ENCODE measurements at regions not wholly inside any gene's neighbourhood (a gene's known extent, or its start where the extent isn't known, plus 50 kb on each side); places are given as distances from the start of the nearest gene placed in this dataset.
"Not testable (repeated sequence)": the region's sequence is repeated elsewhere in the genome, so short reads cannot be mapped to it uniquely, and the experiment has no call there.

DNA sequence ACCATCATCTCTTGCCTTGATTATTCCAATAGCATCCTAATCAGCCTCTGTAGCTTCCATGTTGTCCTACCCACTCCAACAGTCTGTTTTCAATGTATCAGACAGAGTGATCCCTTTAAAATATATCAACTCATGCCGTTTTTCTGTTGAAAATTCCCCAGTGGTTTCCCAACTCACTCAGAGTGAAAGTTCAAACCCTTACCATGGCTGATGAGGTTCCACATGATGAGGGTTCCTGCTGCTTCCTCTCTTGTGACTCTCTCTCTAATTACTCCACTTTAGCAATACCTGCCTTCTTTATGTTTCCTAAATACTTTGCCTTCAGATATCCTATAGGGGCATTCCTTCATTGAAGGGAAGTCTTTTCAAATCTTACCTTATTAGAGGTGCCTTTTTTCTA lies 334.7 kb downstream of the PPP1R2C start:
- DNase-seq (ENCODE audit: low read depth, low spot score), result no peak

DNA sequence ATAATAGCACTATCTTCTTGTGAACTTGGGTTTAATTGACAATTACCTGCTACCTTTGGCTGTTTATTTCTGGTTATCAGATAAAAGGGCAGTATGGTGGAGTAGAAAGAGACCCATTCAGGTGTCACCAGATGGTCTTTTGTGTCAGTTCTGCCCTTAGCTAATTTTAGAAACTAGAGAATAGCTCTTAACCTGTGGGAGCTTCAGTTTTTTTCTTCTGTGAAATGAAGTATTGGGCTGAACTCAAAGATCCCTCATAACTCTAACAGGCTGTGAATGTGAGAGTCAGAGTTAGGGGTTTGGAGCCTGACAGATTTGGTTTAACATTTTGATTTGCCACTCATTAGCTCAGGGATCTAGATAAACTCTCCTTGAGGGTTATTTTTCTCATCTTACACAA lies 335.2 kb downstream of the PPP1R2C start:
- no peak for DNase-seq (ENCODE audit: low read depth, low spot score)

DNA sequence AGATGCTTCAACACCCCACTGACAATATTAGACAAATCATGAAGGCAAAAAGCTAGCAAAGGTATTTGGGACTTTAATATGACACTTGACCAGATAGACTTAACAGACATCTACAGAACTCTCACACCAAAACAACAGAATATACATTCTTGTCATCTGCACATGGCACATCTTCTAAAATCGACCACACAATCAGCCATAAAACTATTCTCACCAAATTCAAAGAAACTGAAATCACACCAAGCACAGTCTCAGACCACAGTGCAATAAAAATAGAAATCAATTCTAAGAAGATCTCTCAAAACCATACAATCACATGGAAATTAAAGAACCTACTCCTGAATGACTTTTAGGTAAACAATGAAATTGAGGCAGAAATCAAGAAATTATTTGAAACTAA lies 340.8 kb downstream of the PPP1R2C start:
- DNase-seq (ENCODE audit: low read depth, low spot score), result no peak

- no peak for DNase-seq (ENCODE audit: low read depth, low spot score)
Measured at GRCh38 chrX:42434458-42435166, 343.4 kb downstream of the PPP1R2C start.

DNA sequence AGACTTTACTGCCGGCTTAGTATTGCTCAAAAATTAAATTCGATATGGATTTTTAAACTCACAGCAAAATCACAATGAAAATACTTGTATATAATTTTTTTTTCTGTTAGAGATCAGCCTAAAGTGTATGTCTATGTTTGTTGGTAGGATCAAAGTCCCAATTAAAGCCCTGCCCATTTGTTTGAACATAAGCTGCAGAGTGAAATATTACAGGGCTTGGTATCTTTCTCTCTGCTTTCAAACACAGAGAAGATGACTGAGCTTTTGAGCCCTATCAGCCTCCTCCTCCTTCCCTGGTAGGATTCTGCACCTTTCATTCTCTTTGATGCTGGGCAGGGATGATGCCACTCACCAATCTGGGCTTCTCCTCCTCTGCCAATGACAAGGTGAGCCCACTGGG lies 345.4 kb downstream of the PPP1R2C start:
- no peak for DNase-seq (ENCODE audit: low read depth, low spot score)

GRCh38 chrX:42422961-42423360 lies 355.0 kb downstream of the PPP1R2C start:
- no peak for DNase-seq (ENCODE audit: low read depth, low spot score)

DNA sequence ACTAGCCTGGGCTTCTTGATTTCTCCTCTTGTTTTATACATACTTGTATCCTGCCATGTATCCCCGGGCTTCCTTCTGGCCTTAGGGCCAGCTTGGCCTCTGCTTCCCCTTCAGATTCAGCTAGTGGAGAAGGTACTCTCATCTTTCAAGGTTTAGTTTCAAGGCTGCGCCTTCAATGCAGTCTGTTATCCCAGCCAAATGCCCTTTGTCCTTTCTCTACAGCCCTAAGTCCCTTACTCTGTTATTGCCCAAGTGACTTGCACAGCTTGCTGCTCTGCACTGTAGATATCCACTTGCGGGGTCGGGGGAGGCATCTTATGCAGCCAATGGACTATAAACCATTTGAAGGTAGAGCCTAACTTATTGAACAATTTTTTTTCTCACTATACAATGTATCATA lies 357.5 kb downstream of the PPP1R2C start:
- DNase-seq (ENCODE audit: low read depth, low spot score), result no peak

GRCh38 chrX:42415636-42416035 lies 362.3 kb downstream of the PPP1R2C start:
- DNase-seq (ENCODE audit: low read depth, low spot score), result no peak

DNA sequence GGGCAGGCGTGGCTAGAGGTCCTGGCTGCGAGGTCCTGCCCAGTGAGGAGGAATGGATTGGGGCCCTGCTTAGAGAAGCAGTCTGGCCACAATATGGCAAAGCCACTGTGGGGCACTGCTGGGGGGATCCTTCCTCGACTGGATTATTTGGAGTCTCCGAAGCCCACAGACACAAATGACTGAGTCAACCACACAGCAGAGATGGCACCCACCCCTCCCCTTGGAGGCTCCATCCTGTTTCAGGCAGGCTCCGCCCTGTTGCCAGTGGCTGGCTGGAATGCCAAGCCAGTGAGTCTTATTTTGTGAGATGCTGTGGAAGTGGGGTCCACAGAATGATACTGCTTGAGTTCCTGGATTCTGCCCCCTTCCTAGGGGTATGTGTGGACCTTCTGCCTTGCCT lies 363.9 kb downstream of the PPP1R2C start:
- no peak for DNase-seq (ENCODE audit: low read depth, low spot score)

- no peak for DNase-seq (ENCODE audit: low read depth, low spot score)
Measured at GRCh38 chrX:42399632-42400024, 378.3 kb downstream of the PPP1R2C start.

GRCh38 chrX:42398967-42399631 lies 378.9 kb downstream of the PPP1R2C start:
- DNase-seq (ENCODE audit: low read depth, low spot score), result no peak

DNA sequence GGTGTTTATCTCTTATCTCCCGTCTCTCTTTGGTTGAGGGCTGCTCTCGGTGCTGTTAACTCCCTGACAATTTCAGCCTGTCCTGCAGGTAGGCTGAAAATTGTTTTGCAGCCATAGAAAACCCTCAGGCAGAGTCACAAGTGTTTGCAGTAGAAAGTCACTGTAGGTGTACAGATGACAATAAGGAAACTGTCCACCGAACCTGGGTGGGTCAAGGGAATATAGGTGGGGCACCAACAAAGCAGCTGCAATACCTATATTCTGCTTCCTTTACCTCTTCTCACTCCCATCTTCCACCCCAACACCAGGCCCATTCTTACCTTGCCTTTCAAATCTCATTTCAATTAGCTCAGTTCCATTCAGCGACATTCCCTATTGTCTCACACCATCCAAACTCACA lies 381.8 kb downstream of the PPP1R2C start:
- no peak for DNase-seq (ENCODE audit: low read depth, low spot score)

DNA sequence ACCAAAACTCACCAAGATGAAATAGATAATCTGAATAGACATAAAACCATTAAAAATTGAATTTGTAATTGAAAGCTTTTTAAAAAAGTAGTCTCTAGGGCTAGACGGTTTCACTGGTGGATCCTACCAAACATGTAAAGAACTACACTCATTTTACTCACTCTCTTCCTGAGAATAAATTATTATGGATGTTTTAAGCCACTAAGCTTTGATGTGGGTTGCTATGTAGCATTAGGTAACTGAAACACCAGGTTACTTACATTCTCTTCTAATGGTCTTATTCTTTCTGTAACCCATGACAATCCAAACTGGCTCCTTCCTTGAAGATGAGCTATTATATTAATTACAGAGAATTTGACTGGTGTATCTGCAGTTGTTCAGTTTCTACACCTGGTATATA lies 385.1 kb downstream of the PPP1R2C start:
- DNase-seq (ENCODE audit: low read depth, low spot score), result no peak

DNA sequence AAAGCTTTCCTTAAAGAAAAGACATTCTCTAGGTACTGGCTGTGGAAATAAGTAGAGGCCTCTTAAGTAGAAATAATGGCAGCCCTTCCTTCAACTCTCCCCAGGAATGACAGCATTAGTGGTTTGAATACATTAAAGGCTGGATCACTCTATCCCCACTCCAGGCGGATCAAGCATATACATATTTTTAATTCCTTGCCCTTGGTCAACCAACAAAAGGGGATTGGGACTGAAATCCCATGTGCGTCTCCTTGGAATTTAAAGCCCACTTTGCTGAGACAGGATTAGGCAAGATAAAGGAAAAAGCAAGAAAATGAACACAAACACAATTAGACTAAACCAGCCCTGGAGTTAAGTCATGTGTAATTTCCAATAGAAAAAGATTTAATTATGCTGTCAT lies 391.3 kb downstream of the PPP1R2C start:
- DNase-seq (ENCODE audit: low read depth, low spot score), result no peak

GRCh38 chrX:42385730-42386129 lies 392.2 kb downstream of the PPP1R2C start:
- DNase-seq (ENCODE audit: low read depth, low spot score), result no peak

DNA sequence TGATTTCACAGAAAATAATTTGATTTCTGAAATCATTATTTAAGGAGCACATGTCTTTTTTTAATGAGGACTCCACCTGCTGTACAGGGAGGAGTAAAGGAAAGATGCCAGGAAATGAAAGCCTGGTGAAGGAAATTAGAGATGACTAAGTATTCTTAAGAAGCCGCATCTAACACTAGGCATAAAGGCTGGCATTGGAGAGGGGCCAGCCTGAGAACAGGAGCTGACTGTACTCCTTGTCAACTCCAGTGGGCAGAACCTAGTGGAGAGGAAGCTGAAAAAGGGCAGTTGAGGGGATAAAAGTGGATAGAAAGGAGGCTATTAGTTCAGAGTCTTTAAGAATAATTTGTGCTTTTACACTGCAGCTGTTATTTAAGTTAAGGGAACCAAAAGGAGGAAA lies 393.0 kb downstream of the PPP1R2C start:
- no peak for DNase-seq (ENCODE audit: low read depth, low spot score)

- DNase-seq (ENCODE audit: low read depth, low spot score), result no peak
Measured at GRCh38 chrX:42378857-42379256, 399.1 kb downstream of the PPP1R2C start.

DNA sequence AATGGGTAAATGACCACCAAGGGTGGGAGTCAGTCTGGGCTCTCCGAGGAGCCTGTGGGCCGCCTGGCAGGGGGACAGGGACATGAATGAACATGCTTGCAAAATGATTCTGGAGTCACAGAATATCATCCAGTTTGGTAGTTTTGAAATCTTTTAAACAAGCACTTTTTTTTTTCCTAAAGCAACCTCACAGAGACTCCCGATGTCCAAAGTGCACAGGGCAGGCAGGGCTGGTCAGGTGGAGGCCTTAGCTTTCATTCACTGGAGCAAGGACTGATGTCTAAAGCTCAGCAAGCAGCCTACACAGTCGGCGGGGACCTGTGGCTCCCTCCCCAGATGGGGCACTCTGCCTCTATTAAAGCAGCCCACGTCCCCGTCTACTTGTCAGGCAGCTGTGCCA lies 402.9 kb downstream of the PPP1R2C start:
- DNase-seq (ENCODE audit: low read depth, low spot score), result no peak

DNA sequence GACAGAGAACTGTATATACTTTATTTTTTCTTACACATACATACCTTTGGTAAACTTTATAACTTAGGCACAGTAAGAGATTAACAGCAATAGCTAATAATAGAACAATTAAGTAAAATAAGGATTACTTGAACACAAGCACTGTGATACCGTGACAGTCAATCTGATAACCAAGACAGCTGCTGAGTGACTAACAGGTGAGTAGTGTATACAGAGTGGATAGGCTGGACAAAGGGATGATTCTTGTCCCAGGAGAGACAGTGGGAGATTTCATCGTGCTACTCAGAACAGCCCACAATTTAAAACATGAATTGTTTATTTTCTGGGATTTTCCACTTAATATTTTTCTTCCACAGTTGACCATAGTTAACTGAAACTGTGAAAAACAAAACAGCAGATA lies 411.8 kb downstream of the PPP1R2C start:
- DNase-seq (ENCODE audit: low read depth, low spot score), result no peak

DNA sequence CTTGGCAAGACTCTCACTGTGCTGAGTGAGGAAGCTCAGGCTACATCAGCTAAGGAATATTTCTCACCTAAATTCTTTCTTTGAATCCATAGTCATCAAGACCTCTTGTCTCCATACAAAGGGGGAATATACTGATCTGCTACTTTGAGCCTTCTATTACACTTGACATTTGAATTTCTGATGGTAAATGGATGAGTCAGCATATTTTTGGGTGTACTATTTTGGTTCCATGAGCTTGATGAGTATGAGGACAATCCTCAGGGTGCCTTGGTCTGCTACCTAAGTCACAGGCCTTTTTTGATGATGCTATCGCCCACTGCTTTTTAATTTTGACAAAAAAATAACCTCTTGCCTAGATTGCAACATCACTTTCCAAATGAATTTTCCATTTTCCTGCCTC lies 415.7 kb downstream of the PPP1R2C start:
- no peak for DNase-seq (ENCODE audit: low read depth, low spot score)

- not testable (repeated sequence) for DNase-seq (ENCODE audit: low read depth, low spot score)
Measured at GRCh38 chrX:42342981-42343380, 419.6 kb upstream of the CASK start.

Measured in smooth muscle cell of the brain vasculature (primary cell).